ENCODE measurements at regions not wholly inside any gene's neighbourhood (a gene's known extent, or its start where the extent isn't known, plus 50 kb on each side); places are given as distances from the start of the nearest gene placed in this dataset.
"Not testable (repeated sequence)": the region's sequence is repeated elsewhere in the genome, so short reads cannot be mapped to it uniquely, and the experiment has no call there.

- DNase-seq (ENCODE audit: low spot score), result not testable (repeated sequence)
These were observed 116.0 kb downstream of the PMAIP1 start for GRCh38 chr18:60015826-60016225.

- DNase-seq (ENCODE audit: low spot score), result not testable (repeated sequence)
These were observed 113.4 kb downstream of the PMAIP1 start for GRCh38 chr18:60013148-60013547.

GRCh38 chr18:60010984-60011383 is 111.2 kb downstream of the PMAIP1 start:
- DNase-seq (ENCODE audit: low spot score), result no peak

- DNase-seq (ENCODE audit: low spot score), result no peak
These were observed 110.7 kb downstream of the PMAIP1 start for GRCh38 chr18:60010513-60010912.

- DNase-seq (ENCODE audit: low spot score), result no peak
These were observed 107.9 kb downstream of the PMAIP1 start for GRCh38 chr18:60007661-60008060.

DNA sequence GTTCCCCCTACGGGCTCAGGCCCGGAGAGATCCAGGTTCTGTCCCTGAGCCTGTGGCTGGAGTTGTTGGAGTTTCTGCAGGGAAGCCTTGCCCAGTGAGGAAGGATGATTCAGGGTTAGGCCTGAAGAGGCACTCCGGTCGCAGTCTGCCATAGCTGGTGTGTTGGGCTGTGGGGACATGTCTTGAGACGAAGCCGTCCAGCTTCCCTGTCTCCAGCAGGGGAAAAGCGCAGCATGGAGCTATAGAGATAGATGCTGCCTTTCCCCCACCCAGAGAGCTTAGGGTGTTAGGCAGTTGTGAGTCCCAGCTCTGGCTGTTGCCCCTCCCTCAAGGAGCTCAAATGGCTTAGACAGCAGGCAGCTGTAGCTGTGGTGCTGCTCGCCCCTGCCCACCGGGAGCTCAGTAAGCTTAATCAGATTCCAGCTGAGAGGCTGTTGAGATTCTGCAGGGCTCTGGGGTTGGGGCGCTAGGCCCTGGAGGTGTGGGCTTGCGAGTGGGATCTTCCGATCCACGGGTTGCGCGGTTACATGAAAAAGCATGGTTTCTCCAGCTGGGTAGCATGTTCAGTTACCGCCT is 103.9 kb downstream of the PMAIP1 start:
- no peak for DNase-seq (ENCODE audit: low spot score)

- DNase-seq (ENCODE audit: low spot score), result peak; percentile 52
These were observed 96.7 kb downstream of the PMAIP1 start for GRCh38 chr18:59996370-59996966.

GRCh38 chr18:59994357-59994756 is 94.6 kb downstream of the PMAIP1 start:
- peak; percentile 3 for DNase-seq (ENCODE audit: low spot score)

- DNase-seq (ENCODE audit: low spot score), result no peak
These were observed 93.8 kb downstream of the PMAIP1 start for GRCh38 chr18:59993560-59993959.

GRCh38 chr18:59990121-59990823 is 90.5 kb downstream of the PMAIP1 start:
- no peak for DNase-seq (ENCODE audit: low spot score)

- peak; percentile 71 for DNase-seq (ENCODE audit: low spot score)
These were observed 88.4 kb downstream of the PMAIP1 start for GRCh38 chr18:59988098-59988706.

DNA sequence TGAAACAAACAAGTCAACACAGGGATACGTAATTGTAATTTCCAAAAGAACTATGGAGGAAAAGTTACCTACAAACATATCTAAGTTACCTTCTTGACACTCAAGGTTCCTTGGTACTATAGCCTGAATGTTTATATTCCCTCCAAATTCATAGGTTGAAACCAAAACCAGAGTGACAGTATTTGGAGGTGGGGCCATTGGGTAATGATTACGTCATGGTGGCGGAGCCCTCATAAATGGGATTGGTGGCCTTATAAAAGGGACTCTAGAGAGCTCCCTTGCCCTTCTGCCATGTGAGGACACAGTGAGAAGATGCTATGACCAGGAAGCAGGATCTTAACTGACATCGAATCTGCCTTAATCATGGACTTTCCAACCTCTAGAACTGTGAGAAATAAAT is 87.3 kb downstream of the PMAIP1 start:
- DNase-seq (ENCODE audit: low spot score), result no peak

DNA sequence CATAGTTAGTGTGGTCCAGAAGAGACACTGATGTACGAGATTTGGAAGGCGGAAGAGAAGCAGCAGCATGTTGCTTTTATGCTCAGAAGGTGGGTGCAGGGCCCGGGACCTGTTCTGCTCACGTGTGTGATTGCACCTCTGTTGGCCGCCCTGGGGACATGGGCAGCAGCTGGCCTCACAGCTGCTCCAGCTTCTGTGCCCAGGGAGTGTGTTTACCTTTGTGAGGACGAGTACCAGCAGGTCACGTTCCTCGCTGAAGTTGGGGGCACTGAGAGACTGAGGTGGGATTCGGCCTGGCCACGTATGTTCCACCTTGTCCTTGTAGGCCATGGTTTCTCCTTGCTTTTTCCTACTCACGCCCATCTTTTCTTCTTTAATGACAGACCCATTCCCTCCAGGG is 86.3 kb downstream of the PMAIP1 start:
- DNase-seq (ENCODE audit: low spot score), result no peak

DNA sequence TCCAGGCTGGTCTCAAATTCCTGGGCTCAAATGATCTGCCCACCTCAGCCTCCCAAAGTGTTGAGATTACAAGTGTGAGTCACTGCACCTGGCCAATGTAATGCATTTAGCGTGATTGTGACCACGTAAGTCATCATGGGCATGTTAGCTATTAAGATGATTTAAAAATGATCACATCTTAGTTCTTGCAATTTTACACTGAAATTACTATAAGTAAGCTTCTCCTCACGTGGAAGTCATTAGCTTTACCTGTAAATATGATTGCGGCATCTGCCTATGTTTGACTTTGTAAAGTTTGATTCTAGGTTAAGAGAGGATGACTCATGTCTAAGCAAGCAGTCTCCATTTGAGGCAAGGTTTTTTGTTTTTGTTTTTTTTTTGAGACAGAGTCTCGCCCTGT is 85.5 kb downstream of the PMAIP1 start:
- DNase-seq (ENCODE audit: low spot score), result no peak

DNA sequence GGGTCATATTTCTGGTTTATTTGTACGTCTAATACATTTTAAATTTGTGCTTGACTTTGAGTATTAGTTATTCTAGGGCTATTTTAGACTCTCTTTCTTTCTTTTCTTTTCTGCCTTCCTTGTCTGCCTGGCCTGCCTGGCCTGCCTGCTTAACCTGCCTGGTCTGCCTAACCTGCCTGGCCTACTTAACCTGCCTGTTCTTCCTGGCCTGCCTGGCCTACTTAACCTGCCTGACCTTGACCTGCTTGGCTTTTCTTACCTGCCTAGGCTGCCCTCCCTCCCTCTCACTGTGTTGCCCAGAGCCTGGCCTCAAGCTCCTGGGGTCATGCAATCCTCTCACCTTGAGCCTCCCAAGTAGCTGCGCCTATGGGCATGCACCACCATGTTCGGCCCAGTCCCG is 83.7 kb downstream of the PMAIP1 start:
- no peak for DNase-seq (ENCODE audit: low spot score)

GRCh38 chr18:59980188-59980637 is 80.4 kb downstream of the PMAIP1 start:
- DNase-seq (ENCODE audit: low spot score), result no peak

DNA sequence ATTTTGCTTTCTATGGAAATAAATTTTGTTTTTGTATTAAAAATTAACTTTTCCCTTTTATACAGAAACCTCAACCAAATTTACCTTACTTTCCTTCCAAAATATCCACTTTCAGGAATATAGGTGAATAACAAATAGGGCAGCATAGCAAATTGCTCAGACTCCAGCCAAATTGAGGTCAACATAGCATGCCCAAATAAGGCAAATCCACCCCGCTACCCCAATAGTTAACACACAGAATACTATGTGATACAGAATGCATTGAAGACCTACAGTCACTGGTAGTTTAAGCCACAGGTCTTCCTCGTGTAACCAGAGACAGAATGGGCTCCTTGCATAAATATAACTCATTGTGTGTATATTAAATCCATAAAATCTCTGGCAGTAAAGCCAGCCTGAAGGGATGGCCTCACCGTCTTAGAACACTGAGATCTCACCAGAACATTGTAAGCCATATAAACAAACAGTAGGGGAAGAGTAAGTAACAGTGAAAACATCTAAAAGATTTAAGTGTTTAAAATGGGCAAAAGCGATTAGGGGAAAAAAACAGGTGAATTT is 72.2 kb downstream of the PMAIP1 start:
- no peak for DNase-seq (ENCODE audit: low spot score)

DNA sequence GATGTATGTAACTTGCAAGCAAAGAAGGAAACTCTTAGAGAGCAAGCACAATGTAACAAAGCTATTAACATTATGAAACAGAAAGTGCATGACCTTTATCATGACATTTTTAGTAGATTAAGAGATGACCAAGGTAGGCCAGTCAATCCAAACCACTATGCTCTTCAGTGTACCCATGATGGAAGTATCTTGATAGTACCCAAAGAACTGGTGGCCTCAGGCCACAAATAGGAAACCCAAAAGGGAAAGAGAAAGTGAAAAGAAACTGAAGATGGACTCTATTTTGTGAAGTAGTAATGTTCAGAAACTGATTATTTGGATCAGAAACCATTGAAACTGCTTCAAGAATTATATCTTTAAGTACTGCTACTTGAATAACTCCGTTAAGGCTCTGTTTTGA is 71.3 kb downstream of the PMAIP1 start:
- DNase-seq (ENCODE audit: low spot score), result not testable (repeated sequence)

DNA sequence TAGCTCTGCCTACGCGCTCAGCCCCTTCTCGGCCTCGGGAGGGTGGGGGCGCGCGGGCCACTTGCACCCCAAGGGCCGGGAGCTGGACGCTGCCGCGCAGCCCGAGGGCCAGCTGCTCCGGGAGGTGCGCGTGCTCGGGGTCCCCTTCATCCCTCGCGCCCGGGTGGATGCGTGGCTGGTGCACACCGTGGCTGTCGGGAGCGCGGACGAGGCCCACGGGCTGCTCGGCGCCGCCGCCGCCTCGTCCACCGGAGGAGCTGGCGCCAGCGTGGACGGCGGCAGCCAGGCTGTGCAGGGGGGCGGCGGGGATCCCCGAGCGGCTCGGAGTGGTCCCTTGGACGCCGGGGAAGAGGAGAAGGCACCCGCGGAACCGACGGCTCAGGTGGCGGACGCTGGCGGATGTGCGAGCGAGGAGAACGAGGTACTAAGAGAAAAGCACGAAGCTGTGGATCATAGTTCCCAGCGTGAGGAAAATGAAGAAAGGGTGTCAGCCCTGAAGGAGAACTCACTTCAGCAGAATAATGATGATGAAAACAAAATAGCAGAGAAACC is 69.8 kb downstream of the PMAIP1 start:
- not testable (repeated sequence) for DNase-seq (ENCODE audit: low spot score)

- no peak for DNase-seq (ENCODE audit: low spot score)
These were observed 68.8 kb downstream of the PMAIP1 start for GRCh38 chr18:59968583-59968982.

DNA sequence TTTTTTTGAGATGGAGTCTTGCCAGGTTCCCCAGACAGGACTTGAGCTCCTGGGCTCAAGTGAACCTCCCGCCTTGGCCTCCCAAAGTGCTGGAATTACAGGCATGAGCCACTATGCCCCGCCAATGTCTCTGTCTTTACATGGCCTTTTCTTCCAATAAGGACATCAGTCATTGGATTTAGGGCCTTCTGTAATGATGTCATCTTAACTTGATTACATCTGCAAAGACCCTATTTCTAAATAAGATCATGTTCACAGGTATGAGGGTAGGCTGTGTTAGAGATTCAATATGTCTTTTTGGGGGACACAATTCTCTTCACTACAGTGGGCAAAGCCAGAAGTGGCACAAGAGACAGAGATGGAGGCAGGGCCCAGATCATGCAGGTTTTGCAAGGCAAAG is 68.1 kb downstream of the PMAIP1 start:
- no peak for DNase-seq (ENCODE audit: low spot score)

- DNase-seq (ENCODE audit: low spot score), result no peak
These were observed 67.1 kb downstream of the PMAIP1 start for GRCh38 chr18:59966913-59967312.

Measured in RKO (cell line).